Fibroblast of mammary gland (primary cell): ENCODE measurements at regions not wholly inside any gene's neighbourhood (a gene's known extent, or its start where the extent isn't known, plus 50 kb on each side); places are given as distances from the start of the nearest gene placed in this dataset.
A peak's percentile ranks its signal among the peaks of the same experiment; 100 is the strongest.

Experiments
- DNase-seq: peaks from one replicate; pipeline ENCODE4 v3.0.0-alpha.2; 2010; ENCODE audit warnings: low read depth
- H3K4me3 ChIP-seq: 2 replicates; pipeline ENCODE4 v1.5.1; 2011; ENCODE audit warnings: low read depth, mild to moderate bottlenecking, low read length, moderate library complexity; ENCODE audit not compliant: control insufficient read depth
- TF ChIP-seq, protein P1 (sequence below): conservative IDR thresholded peaks from 2 replicates; pipeline ENCODE4 v1.5.1; 2011; ENCODE audit warnings: low read depth, low read length, inconsistent platforms; ENCODE audit not compliant: control insufficient read depth, insufficient read depth

DNA sequence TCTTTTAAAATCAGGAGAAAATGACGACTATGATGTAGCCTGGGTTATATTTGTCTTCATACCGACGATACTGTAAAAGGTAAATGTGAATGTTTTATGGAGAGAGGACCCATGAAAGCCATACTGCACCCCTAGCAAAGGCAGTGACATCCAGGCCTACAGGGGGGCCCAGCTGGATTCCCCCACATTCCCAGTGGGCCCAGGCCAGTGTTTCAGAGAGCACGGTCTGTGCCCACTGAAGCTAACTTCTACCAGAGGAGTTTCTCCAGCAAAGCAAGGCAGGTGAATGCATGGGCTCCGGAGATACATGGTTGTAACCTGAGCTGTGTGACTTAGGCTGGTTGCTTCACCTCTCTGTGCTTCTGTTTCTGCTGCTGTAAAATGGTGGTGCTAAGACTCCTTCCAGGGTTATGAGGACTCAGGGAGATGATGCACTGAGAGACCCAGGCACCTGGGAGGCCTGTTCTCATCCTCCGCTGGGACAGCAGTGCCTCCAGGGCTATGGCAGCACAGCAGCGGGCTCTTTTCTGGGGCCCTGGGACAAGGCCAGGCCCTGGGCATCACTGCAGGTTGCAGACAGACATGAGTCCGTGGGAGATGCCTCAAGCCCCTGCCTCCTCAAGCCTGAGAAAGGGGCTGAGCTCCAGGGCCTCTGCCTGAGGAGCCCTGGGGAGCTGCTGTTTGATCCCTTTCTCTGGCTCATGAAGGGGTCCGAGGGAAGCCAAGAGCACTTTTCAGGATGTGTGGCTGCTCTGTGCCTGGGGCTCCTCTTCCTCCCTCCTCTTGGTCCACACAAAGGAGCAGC, 73.7 kb downstream of the SERPINA3 start:
- no peak for DNase-seq
- TF ChIP-seq, protein P1, sequence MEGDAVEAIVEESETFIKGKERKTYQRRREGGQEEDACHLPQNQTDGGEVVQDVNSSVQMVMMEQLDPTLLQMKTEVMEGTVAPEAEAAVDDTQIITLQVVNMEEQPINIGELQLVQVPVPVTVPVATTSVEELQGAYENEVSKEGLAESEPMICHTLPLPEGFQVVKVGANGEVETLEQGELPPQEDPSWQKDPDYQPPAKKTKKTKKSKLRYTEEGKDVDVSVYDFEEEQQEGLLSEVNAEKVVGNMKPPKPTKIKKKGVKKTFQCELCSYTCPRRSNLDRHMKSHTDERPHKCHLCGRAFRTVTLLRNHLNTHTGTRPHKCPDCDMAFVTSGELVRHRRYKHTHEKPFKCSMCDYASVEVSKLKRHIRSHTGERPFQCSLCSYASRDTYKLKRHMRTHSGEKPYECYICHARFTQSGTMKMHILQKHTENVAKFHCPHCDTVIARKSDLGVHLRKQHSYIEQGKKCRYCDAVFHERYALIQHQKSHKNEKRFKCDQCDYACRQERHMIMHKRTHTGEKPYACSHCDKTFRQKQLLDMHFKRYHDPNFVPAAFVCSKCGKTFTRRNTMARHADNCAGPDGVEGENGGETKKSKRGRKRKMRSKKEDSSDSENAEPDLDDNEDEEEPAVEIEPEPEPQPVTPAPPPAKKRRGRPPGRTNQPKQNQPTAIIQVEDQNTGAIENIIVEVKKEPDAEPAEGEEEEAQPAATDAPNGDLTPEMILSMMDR = no peak
- H3K4me3 ChIP-seq = no peak overlapping the region

- H3K4me3 ChIP-seq = no peak overlapping the region
- TF ChIP-seq, protein P1 = no peak
- DNase-seq = no peak
Measured at GRCh38 chr14:94685166-94685581, 73.0 kb downstream of the SERPINA3 start.

DNA sequence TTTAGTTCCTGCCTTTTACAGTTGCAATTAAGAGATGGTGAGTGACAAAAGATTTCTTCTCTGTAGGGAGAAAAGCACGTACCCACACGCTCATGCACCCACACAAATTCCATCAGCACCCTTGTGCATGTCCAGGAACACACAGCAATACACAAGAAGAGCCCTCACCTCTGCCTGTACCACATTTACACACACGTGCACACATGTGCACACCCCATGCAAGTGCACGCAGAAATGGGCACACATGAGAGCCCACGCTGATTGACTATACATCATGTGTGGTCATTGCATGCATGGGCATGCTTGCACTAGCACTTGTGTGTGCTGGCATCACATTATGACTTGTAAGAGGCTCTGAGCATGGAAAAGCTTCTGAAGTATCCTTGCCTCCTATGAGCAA, 70.5 kb downstream of the SERPINA3 start:
- no peak for DNase-seq
- H3K4me3 ChIP-seq = no peak overlapping the region
- TF ChIP-seq, protein P1 = no peak

DNA sequence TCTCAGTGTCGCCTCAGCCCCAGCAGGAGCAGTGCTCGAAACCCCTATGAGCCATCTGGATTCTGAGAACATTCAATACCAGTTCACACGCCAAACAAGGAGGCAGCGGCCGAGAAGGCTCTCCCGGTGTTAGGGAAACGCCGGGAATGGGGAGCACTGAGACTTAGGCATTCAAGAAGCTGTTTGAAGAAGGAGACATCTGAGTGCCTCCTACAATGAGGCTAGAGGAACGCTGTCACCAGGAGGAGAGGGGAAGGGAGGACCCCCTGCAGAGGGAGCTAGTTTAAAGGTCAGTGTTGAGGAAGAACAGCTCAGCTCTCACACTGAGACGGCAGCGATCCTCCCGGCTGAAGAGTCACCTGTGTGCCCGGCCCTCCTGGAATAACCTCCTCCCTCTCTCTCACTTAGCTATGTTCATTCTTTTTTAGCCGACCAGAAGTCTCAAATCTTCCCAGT, 69.9 kb downstream of the SERPINA3 start:
- DNase-seq = no peak
- TF ChIP-seq, protein P1 = no peak
- no peak overlapping the region for H3K4me3 ChIP-seq

GRCh38 chr14:94681300-94682060, 69.3 kb downstream of the SERPINA3 start:
- TF ChIP-seq, protein P1 = peak; percentile 88
- peak; percentile 65 for DNase-seq
- no peak overlapping the region for H3K4me3 ChIP-seq

DNA sequence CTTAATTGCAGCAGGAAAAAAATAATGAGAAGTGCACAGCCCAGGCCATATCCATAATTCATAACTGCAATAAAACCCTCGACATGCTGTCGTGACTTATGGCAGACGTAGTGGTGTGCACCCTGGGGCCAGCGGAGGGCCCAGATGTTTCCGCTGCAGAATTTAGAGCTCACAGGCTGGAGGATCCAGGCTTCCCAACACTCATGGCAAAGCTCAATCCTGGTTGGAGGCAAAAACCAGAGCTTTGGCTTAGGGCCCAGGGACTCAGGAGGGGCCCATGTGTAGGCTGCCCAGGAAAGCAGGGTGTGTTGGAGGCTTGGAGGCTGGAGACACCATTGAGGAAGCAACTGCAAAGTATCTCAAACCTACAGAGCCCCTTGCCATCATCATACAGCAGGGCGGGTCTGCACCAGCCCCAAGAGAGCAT, 68.7 kb downstream of the SERPINA3 start:
- H3K4me3 ChIP-seq = no peak overlapping the region
- no peak for DNase-seq
- TF ChIP-seq, protein P1 = no peak
